Trophoblast cell (in vitro differentiated cells and primary cell): ENCODE measurements at regions not wholly inside any gene's neighbourhood (a gene's known extent, or its start where the extent isn't known, plus 50 kb on each side); places are given as distances from the start of the nearest gene placed in this dataset.

Source experiments
- DNase-seq, 2 donors: peaks; one replicate each; pipeline ENCODE4 v3.0.0-alpha.2; 2016
- H2AFZ ChIP-seq: 2 replicates; pipeline ENCODE4 v1.6.1; 2013; ENCODE audit warnings: low read length, moderate library complexity, mild to moderate bottlenecking; ENCODE audit not compliant: insufficient read depth, poor library complexity
- H2AK5ac ChIP-seq: 2 replicates; pipeline ENCODE4 v1.6.1; 2013; ENCODE audit warnings: mild to moderate bottlenecking, low read length
- H2BK120ac ChIP-seq: 2 replicates; pipeline ENCODE4 v1.6.1; 2013; ENCODE audit warnings: low read length, mild to moderate bottlenecking, moderate library complexity; ENCODE audit not compliant: insufficient read depth, poor library complexity
- H2BK12ac ChIP-seq: 2 replicates; pipeline ENCODE4 v1.6.1; 2013; ENCODE audit warnings: mild to moderate bottlenecking, low read length, moderate library complexity
- H2BK5ac ChIP-seq: 2 replicates; pipeline ENCODE4 v1.6.1; 2013; ENCODE audit warnings: low read length, low read depth, moderate library complexity, mild to moderate bottlenecking; ENCODE audit not compliant: poor library complexity
- H3K14ac ChIP-seq: 2 replicates; pipeline ENCODE4 v1.6.1; 2013; ENCODE audit warnings: mild to moderate bottlenecking, low read length
- H3K18ac ChIP-seq: 2 replicates; pipeline ENCODE4 v1.6.1; 2013; ENCODE audit warnings: mild to moderate bottlenecking, low read length
- H3K23ac ChIP-seq: 2 replicates; pipeline ENCODE4 v1.6.1; 2013; ENCODE audit warnings: low read length
- H3K27ac ChIP-seq: 2 replicates; pipeline ENCODE4 v1.5.1; 2013; ENCODE audit warnings: low read depth, mild to moderate bottlenecking, inconsistent platforms, low read length, moderate library complexity
- H3K27me3 ChIP-seq: 2 replicates; pipeline ENCODE4 v1.6.1; 2013; ENCODE audit warnings: inconsistent platforms, mild to moderate bottlenecking, low read length, moderate library complexity; ENCODE audit not compliant: insufficient read depth
- H3K36me3 ChIP-seq, 2 experiments: 1 replicate in 1 of 2; 2 replicates in 1 of 2; pipeline ENCODE4 v1.6.1; 2013; ENCODE audit warnings: low read length in 2 of 2, mild to moderate bottlenecking in 2 of 2, moderate library complexity in 1 of 2; ENCODE audit not compliant: insufficient read depth in 2 of 2, control insufficient read depth in 1 of 2
- H3K4ac ChIP-seq: 2 replicates; pipeline ENCODE4 v1.6.1; 2013; ENCODE audit warnings: low read depth, mild to moderate bottlenecking, low read length, moderate library complexity
- H3K4me1 ChIP-seq, 2 experiments: 1 replicate in 1 of 2; 2 replicates in 1 of 2; pipeline ENCODE4 v1.6.1; 2013; ENCODE audit warnings: low read length in 2 of 2, mild to moderate bottlenecking in 2 of 2, moderate library complexity in 1 of 2; ENCODE audit not compliant: insufficient read depth in 2 of 2, control insufficient read depth in 1 of 2
- H3K4me2 ChIP-seq: 2 replicates; pipeline ENCODE4 v1.6.1; 2013; ENCODE audit warnings: inconsistent platforms, mild to moderate bottlenecking, low read length, moderate library complexity
- H3K4me3 ChIP-seq: 2 replicates; pipeline ENCODE4 v1.5.1; 2013; ENCODE audit warnings: mild to moderate bottlenecking, low read depth, low read length, inconsistent platforms
- H3K79me1 ChIP-seq: one replicate; pipeline ENCODE4 v1.6.1; 2013; ENCODE audit warnings: low read length
- H3K79me2 ChIP-seq: 2 replicates; pipeline ENCODE4 v1.6.1; 2013; ENCODE audit warnings: low read length, mild to moderate bottlenecking; ENCODE audit not compliant: control insufficient read depth, insufficient read depth, poor library complexity
- H3K9ac ChIP-seq: 2 replicates; pipeline ENCODE4 v1.6.1; 2013; ENCODE audit warnings: mild to moderate bottlenecking, low read length
- H3K9me3 ChIP-seq: 2 replicates; pipeline ENCODE4 v1.6.1; 2013; ENCODE audit warnings: low read depth, mild to moderate bottlenecking, control low read depth, inconsistent platforms, low read length; ENCODE audit not compliant: insufficient read depth
- H4K12ac ChIP-seq: 2 replicates; pipeline ENCODE4 v1.6.1; 2013; ENCODE audit warnings: low read depth, mild to moderate bottlenecking, low read length, moderate library complexity
- H4K8ac ChIP-seq: 2 replicates; pipeline ENCODE4 v1.6.1; 2013; ENCODE audit warnings: low read depth, mild to moderate bottlenecking, low read length, moderate library complexity
- H4K91ac ChIP-seq: one replicate; pipeline ENCODE4 v1.6.1; 2013; ENCODE audit warnings: low read depth, mild to moderate bottlenecking, low read length, moderate library complexity
- WGBS: extraction: QIAGEN DNeasy Blood & Tissue Kit; methylation state at CpG from one replicate; pipeline ENCODE4 v1.1.7; 2013; ENCODE audit warnings: missing lambda C conversion rate; ENCODE audit not compliant: insufficient read length, insufficient coverage; ENCODE audit errors: extremely low coverage; 5-methylcytosine and 5-hydroxymethylcytosine counted together

- DNase-seq: no peak
- Histone ChIP-seq H2AK5ac (no peak overlapping the region), H3K4me1 (no peaks in the 10 kb centered on the region), H3K9me3 (peaks cover 2% of the 10 kb centered on the region), H3K23ac (no peak overlapping the region), H2BK120ac (no peak overlapping the region), H4K12ac (no peak overlapping the region), H3K4ac (no peak overlapping the region), H2BK5ac (no peak overlapping the region), H3K4me3 (no peak overlapping the region), H3K79me2 (no peaks in the 10 kb centered on the region), H4K91ac (no peak overlapping the region), H3K14ac (no peak overlapping the region), H3K36me3 (no peaks in the 10 kb centered on the region), H3K4me2 (no peak overlapping the region), H3K27ac (no peak overlapping the region), H3K18ac (no peak overlapping the region), H4K8ac (no peak overlapping the region), H3K9ac (no peak overlapping the region), H2BK12ac (no peak overlapping the region), H3K79me1 (no peaks in the 10 kb centered on the region), H2AFZ (no peak overlapping the region), H3K27me3 (no peaks in the 10 kb centered on the region)
Measured at GRCh38 chr3:30145281-30145680, 461.1 kb upstream of the TGFBR2 start.

- H3K9me3 ChIP-seq: peaks cover 2% of the 10 kb centered on the region
- H2AFZ ChIP-seq: no peak overlapping the region
- no peaks in the 10 kb centered on the region for H3K79me1 ChIP-seq
- no peak overlapping the region for H3K4ac ChIP-seq
- H3K4me3 ChIP-seq: no peak overlapping the region
- H3K36me3 ChIP-seq: no peaks in the 10 kb centered on the region
- no peaks in the 10 kb centered on the region for H3K27me3 ChIP-seq
- no peak overlapping the region for H3K27ac ChIP-seq
- H4K91ac ChIP-seq: no peak overlapping the region
- no peak overlapping the region for H2BK120ac ChIP-seq
- H3K23ac ChIP-seq: no peak overlapping the region
- H4K8ac ChIP-seq: no peak overlapping the region
- DNase-seq: no peak
- H2AK5ac ChIP-seq: no peak overlapping the region
- H2BK5ac ChIP-seq: no peak overlapping the region
- H3K14ac ChIP-seq: no peak overlapping the region
- H2BK12ac ChIP-seq: no peak overlapping the region
- no peak overlapping the region for H4K12ac ChIP-seq
- H3K18ac ChIP-seq: no peak overlapping the region
- H3K4me2 ChIP-seq: no peak overlapping the region
- H3K9ac ChIP-seq: no peak overlapping the region
- no peaks in the 10 kb centered on the region for H3K4me1 ChIP-seq
- no peaks in the 10 kb centered on the region for H3K79me2 ChIP-seq
Measured at GRCh38 chr3:30146978-30147377, 459.4 kb upstream of the TGFBR2 start.

- H2BK12ac ChIP-seq: no peak overlapping the region
- H3K79me2 ChIP-seq: no peaks in the 10 kb centered on the region
- H3K14ac ChIP-seq: no peak overlapping the region
- no peak overlapping the region for H4K12ac ChIP-seq
- DNase-seq: no peak
- no peak overlapping the region for H4K91ac ChIP-seq
- H3K23ac ChIP-seq: no peak overlapping the region
- H3K4me1 ChIP-seq: no peaks in the 10 kb centered on the region
- no peak overlapping the region for H3K27ac ChIP-seq
- H3K9ac ChIP-seq: no peak overlapping the region
- no peak overlapping the region for H4K8ac ChIP-seq
- H3K9me3 ChIP-seq: no peaks in the 10 kb centered on the region
- no peak overlapping the region for H2AFZ ChIP-seq
- no peak overlapping the region for H2AK5ac ChIP-seq
- no peak overlapping the region for H3K4ac ChIP-seq
- H2BK120ac ChIP-seq: no peak overlapping the region
- H3K36me3 ChIP-seq: no peaks in the 10 kb centered on the region
- H2BK5ac ChIP-seq: no peak overlapping the region
- H3K4me2 ChIP-seq: no peak overlapping the region
- WGBS: no CpG with 5 or more reads among the region's 2 CpGs
- no peaks in the 10 kb centered on the region for H3K27me3 ChIP-seq
- no peaks in the 10 kb centered on the region for H3K79me1 ChIP-seq
- no peak overlapping the region for H3K18ac ChIP-seq
- no peak overlapping the region for H3K4me3 ChIP-seq
Measured at GRCh38 chr3:30154853-30155252, 451.5 kb upstream of the TGFBR2 start.

- Histone ChIP-seq H3K14ac (no peak overlapping the region), H3K18ac (no peak overlapping the region), H4K12ac (no peak overlapping the region), H3K27me3 (no peaks in the 10 kb centered on the region), H3K23ac (no peak overlapping the region), H2BK12ac (no peak overlapping the region), H3K4me1 (no peaks in the 10 kb centered on the region), H3K79me2 (no peaks in the 10 kb centered on the region), H3K79me1 (no peaks in the 10 kb centered on the region), H4K8ac (no peak overlapping the region), H2AK5ac (no peak overlapping the region), H3K4ac (no peak overlapping the region), H4K91ac (no peak overlapping the region), H2BK5ac (no peak overlapping the region), H3K4me2 (no peak overlapping the region), H3K36me3 (no peaks in the 10 kb centered on the region), H3K9ac (no peak overlapping the region), H3K27ac (no peak overlapping the region), H2BK120ac (no peak overlapping the region), H3K4me3 (no peak overlapping the region), H3K9me3 (no peaks in the 10 kb centered on the region), H2AFZ (no peak overlapping the region)
- no CpG with 5 or more reads among the region's 3 CpGs for WGBS
- DNase-seq: no peak
Measured at GRCh38 chr3:30155755-30156154, 450.6 kb upstream of the TGFBR2 start.
